Embryonic facial prominence (tissue), 1 donor: ENCODE measurements at regions not wholly inside any gene's neighbourhood (a gene's known extent, or its start where the extent isn't known, plus 50 kb on each side); places are given as distances from the start of the nearest gene placed in this dataset.

Experiments used
- DNase-seq: peaks from one replicate; pipeline ENCODE4 v3.0.0-alpha.2; 2016; ENCODE audit errors: extremely low spot score

DNA sequence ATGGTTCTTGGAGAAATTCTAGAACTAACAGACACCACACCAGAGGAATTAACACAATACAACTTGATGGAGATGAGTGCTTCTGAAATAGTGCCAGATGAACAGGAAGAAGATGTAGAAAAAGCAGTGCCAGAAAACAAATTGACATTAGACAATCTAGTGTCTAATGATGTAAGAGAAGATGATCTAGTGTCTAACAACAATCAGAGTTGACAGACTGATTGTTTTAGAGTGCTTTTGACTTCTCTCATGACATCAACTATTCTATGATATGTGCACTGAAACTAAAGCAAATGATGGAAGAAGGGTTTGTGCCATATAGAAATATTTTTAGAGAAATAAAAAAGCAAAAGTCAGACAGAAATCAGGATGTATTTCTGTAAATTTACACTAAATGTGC is 646.1 kb upstream of the KIF2B start:
- no peak for DNase-seq

DNA sequence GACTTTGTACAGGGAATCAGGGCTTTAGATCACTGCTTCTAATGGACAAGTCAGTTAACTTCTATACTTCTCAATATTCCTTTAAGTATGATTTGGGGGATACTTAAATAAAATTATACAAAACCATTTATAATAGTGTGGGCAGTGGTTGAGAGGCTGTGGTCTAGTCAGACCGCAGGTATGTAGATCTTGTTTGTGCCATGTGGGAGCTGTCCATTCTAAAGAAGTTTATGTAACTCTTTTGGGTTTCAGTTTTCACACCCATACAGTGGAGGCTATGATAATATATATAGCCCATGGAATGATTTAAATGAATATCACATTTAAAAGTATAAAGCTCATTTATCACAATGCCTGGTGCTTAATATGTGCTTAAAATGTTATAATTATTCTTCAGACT is 654.3 kb upstream of the KIF2B start:
- no peak for DNase-seq

DNA sequence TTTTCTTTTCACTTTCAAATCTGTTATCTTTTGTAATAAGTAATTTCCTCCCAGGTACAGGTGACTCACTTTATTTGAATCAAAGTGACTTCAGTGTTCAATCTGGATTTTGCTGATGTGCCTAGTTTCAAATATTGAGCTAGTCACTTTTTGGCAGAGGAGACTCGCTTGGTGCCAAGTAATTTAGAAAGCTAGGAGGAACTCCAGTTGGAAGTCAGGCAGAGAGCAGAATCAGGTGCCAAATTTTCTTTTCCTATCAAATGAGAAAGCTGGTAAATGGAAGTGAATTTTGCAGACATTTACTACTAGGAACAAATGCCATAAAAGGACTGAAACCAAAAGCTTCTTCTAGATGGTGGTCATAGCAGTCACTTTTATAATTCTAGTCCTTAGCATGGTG is 656.0 kb upstream of the KIF2B start:
- DNase-seq: no peak

DNA sequence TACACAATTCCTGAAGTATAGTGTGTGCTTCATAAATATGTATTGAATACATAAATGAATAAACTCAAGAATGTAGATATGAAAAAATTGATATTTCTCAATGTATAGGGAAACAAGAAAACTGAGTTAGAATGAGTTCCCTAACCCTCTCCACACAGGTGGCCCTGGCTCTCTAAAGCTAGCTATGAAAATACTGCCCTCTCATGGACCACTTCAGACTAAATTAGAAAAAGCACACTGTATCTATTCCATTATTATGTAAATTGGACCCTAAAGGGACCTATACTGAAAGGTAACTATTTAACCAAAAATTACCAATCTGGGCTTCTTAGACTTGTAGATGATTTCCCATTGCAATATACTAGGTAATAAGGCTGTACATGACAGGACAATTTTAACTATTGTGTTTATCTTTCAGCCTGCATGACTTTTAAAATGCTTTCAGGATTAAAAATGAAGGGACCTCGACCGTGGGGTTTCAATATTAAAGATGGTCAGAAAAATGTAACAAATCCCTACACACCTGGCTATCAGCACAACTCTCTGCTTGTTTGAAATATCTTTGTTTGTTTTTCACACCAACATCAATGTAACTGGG is 672.5 kb upstream of the KIF2B start:
- no peak for DNase-seq

DNA sequence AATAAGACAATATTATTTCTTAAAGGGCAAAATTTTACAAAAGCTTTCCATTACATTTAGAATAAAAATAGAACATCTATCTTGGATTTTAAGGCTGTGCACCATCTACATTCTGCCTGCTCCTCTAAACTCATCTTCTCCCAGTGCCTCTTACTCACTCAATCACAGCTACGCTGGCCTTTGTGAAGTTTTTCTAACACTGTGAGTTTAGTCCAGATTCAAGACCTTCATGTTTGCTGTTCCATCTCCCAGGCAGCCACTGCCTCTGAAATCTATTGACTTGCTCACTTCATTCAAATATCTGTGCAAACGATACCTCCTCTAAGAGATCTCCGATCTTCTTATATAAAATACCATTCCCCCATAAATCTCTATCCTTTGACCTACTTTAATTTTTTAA is 673.4 kb upstream of the KIF2B start:
- DNase-seq: no peak

DNA sequence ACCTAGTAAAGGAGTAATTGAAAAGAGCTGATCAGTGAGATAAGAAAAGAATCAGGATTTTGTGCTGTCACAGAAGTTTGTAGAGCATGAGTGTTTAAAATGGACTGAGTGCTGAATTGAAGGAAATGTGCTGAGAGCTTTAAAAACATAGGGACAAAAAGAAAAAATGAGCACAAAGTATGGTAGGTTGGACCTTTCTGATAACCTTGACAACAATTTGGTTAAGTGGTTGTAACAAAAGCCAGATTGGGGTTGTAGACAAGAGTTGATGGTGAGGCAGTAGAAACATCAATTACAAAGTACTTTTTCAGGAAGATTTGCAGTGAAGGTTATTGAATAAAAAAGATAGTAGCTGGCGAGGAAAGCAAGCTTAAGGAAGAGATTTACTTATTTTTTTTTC is 674.7 kb upstream of the KIF2B start:
- DNase-seq: no peak

DNA sequence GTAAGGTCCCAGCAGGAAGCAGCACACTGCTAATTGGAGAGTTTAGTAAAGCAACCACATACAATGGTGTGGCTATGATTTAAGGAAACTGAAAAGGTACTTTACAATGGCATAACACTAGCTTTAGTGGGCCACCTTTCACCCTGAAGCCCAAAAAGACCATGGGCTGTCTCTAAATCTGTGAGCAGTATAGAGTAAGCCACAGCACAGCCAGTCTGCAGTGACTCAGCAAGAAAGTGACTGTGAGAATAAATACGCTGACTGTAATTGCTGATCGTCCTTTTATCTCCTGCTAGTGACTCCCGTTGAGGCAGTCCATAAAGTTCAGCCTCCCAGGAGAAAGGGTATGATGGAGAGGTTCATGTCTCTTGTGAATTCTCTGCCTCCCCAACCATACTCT is 679.8 kb upstream of the KIF2B start:
- no peak for DNase-seq

DNA sequence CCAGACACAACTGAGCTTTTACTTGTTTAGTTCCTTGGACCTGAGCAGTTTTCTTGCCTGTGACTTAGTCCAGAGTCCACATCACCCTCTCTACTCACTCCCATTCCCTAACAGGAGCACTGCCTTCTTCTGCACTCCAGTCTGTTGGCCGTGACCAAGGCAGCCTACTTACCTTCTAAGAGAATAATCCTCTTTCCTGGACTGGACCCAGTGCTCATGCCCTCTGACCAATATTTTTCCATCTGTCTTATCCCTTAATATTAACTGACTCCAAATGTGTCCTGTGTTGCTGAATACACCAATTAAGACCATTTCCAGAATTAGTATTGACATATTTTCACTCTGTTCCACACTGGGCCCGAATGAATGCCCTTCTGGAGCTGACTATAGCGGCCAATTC is 681.0 kb upstream of the KIF2B start:
- DNase-seq: no peak

DNA sequence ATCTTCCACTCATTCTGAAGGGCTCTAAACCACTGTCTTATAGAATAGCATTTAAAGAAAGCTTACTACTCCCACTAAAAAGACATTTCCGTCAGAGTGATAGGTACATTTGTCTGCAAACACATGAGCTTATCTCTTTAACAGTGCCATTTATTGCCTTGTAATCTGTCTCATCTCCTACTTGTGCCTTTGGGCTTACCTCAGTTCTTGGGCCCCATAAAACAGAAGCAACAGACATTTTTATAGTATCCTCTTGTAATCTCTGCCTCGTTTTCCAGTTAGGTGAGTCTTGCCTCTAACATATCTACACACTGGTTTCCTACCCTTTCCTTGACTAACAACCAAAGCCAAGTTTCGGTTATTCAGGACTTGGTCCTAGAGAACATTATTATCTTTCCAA is 681.4 kb upstream of the KIF2B start:
- no peak for DNase-seq

DNA sequence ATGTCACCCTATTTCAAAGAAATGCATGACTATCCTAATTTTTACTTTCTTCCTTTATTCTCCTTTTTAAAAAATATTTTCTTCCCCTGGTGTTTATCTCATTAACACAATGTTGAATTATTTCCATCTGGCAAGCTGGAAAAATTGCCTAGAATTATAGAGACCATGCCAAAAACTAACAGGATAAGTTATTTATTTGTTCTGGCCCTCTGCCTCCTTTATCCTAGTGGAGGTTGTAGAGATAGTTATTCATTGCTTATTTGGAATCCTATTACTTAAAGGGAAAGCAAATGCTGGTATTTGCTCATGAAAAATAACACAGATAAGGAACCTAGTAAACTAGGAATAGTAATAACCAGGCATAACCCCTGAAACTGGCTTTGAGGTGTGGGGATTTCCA is 684.9 kb upstream of the KIF2B start:
- no peak for DNase-seq

DNA sequence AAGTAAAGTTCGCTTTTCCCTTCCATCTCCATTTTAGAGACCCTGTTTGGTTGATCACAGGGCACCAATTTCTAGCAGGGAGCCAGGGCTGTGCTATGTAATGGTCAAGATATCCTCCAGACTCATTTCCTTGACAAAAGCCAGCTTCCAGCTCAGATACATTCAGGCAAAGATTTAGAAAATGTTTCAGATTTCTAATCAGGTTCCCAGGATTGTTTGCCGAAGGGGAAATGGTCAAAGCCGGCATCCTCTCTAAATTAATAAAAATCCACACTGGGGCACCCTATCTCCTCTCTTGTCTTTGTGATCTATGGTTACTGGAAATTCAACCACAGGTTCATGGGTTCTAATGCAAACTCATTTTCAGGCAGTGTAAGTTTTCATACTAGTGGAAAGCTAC is 686.8 kb upstream of the KIF2B start:
- no peak for DNase-seq

DNA sequence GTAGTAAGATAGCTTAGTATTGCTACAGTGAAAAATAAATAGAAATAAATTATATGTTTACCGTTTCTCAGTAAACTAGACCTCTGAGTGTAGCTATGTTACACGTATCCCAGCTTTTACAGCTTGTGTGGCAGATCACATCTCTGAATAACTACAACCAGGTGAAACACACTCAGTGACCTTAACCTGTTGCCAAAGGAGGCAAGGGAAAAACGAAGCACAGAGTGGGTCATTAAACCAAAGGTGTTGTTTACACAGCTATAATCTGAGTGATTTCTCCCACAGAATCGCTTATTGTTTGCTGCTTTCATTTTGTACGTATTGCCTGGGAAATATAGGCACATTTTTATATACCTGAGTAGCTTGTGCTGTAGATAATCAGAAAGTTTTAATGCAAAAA is 688.2 kb upstream of the KIF2B start:
- DNase-seq: no peak

DNA sequence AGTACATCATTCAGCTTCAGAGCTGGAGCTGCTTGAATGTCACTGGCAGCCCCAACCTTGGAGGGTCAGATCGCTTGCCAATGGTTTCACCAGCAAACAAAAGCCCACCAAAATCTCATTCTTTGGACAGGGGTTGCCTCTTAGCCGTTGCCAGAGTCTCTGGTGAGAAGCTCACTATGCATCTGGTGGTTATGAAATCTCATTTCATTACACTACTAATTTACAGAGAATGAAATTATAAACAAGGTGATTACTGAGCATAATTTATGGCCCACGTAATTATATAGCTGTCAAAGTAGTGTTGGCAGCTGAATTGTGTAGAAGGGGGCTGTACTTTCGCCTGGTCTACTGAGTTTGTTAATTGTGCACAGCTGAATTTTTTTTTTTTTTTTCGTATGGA is 688.9 kb upstream of the KIF2B start:
- DNase-seq: no peak

DNA sequence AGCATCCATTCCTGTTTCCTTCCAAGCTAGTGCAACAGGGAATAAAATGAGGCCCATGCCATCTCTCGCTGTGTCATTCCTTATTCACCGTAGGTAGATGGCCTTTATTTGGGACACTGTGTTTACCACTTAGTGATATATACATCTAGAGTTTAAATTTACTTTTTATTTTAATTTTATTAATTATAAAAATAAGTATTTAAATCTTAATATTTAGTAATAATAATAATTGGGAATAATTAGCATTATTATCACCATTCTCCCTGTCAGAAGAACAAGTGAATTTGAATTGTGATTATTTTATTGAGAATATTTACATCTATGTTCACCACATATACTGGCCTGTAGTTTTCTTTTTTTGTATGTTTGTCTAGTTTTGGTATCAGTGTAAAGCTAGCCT is 692.9 kb upstream of the KIF2B start:
- no peak for DNase-seq

DNA sequence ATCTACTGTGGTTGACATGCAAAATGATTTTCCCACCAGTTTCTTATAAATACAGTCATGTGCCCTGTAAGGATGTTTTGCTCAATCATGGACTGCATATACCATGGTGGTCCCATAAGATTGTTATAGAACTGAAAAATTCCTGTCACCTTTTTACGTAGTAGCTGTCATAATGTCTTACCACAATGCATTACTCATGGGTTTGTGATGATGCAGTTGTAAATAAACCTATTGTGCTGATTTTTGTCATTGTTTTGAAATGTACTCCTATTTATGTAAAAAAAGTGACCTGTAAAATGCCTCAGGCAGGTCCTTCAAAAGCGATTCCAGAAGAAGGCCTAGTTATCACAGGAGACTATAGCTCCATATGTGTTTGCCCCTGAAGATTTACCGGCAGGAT is 695.4 kb upstream of the KIF2B start:
- DNase-seq: no peak

DNA sequence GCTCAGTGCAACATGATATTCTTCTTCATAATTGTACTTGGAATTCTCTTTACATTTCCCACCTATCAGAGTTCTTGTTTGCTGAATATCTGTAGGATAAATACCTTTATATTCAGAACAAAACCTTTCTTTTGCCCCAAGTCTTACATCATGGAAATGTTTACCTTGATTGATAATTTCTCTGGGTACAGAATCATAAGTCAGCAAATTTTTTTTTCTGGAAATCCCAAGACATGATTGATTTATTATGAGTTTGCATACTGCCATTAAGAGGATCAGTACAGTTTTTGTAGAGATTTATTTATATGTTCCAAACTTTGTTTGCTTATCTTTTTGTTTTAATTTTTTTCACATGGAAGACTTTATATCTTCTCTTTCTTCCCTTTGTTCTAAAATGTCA is 699.8 kb upstream of the KIF2B start:
- DNase-seq: no peak

DNA sequence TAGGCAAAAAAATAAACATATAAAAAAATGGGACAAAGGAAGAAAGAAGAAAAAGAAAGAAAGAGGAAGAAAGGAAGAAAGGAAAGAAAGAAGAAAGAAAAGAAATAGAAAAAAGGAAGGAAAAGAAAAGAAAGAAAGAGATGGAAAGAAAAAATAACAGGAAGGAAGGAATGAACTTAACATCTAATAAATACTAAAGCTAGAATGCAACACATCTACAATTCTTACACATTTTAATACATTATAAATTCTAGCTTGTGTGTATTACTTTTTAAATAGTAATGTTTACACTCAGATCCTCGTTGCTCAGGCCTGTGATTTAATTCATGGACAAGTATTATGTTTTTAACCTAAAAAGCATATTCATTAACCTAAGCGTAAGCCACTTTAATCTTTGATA is 703.0 kb upstream of the KIF2B start:
- no peak for DNase-seq

DNA sequence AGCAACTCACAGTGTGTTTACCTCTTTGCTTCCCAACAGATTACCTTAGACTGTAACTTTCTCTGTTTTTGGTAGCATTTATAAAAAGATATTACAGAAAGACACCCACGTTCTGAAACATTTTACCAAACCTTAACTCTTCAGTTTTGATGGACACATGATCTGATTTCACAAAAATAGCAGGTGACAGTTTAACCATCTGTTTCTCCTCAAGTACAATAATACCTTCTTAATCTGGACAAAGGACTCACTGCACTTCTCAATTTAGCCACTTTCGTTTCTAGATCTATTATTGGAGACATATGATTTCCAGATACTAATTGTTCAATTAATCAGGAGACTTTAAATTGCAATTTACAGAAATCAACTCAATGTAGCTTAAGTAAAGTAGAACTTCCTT is 703.8 kb upstream of the KIF2B start:
- DNase-seq: no peak

DNA sequence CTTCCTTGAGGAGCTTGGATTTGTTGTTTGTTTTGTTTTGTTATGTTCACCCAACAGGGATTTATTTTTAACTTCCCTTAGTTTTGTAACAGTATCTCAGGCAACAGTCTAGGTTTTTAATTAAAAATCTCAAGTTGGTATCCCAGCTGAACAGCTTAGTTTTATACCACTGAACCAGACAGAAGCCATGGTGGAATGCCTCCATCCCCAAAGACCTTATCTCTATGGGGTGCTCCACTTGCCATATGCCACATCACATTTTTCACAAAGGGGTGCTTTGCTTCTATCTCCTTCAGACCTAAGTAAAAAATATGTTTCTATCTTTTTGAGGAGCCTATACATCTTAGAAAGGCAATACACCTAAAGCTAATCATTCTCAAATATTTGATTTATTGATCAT is 715.8 kb upstream of the KIF2B start:
- DNase-seq: no peak

DNA sequence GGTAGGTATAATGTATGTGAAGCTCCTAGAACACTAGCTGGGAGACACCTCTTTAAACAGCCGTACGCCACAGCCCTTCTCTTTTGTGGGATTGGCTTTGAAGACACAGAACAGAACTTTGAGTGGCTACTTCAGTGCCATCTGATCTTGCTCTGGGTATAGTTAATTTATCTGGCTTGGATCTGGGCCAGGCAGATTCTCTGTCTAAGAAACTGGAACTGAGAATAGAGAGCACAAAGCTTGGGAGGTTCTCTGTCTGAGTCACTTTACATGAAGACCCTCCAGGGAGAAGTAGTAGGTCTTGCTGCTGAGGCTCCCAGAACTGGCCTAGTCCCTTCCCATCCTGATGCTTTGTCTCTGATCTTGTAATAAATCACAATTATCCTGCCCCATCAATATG is 721.0 kb upstream of the KIF2B start:
- no peak for DNase-seq

DNA sequence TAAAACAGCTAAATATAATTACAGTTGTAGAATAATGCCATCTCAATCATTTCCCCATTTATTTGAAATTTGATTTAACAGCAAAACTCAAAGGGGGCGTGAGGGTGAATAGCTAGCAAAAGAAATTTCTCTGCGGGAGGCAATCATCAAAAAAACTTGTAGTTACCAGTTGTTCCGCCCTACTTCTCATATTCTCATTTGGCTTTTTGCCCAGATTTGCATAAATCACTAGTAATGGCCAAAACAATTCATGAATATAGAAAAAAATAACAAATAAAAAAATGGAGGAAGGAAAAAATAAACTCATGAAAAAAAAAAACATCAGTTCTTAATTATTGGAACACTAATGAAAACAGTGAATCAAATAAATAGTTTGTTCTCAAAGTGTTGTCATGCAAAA is 722.6 kb upstream of the KIF2B start:
- DNase-seq: no peak

DNA sequence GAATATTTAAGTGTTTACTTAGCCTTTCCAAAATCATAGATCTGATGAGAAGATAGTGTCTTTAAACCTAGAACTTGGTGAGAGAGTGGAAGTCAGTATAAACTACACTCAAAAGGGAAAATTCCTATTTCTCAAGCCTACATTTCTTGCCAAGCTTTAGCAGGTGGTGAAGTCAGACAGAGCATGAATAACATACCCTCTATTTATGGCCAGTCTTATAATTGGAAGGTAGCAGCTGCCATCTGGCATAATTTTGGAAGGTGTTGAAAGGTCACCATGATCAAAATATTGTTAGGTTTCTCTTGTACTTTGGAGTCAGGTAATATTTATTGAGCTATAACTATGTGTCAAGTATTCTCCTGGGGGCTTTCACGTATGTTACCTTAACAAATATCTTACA is 729.3 kb upstream of the KIF2B start:
- no peak for DNase-seq

DNA sequence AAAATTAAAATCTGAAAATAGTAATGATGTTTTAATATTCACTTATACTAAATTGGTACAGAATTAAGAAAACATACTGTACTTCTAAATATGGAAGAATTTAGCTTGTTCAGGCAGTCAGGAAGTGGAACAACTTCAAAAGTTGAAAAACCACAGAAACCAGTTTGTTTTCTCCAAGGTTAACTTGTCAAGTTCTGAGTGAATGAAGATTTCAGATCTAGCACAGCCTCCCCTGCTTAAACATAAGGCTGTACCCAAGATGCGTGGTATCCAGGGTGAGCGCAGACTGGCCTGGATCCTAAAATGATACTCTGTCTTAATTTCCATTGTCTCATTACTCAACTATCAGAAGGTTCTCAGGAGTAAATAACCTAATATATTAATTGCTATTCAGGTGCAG is 730.7 kb upstream of the KIF2B start:
- DNase-seq: no peak

DNA sequence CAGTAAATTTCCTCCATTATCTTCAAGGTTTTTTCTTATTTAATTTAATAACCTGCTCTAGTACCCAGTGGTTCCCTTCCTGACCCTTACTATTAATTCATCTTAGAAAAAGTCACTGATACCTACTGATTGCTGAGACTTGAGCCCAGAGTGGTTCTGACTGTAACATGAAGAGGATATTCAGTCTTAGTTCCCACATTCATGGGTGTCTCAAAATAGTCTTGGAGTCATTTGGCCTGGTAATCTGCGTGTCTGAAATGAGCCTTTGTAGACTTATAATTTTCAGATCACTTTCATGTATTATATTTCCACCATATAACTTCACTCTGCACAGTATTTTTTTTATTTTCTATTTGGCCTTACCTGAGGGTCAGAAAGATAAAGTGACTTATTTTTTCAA is 732.0 kb upstream of the KIF2B start:
- no peak for DNase-seq

DNA sequence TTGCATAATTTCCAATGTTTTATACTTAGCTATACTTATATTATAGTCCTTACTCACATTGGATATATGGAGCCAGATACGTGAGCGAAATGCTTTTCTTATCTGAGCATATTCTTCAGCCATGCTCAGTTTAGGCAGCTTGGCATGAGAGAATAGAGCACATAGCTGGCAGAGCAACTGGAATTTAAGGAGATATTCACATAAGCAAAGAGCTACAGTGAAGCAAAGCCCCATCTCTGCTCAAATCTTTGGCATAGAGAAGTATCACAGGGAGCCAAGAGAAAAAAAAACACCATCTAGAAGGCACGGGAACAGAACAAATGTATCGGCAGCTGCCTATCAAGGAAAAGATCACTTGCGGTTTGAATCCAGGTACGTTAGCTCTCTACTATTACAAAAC is 734.2 kb upstream of the KIF2B start:
- DNase-seq: no peak
